ENCODE measurements at regions not wholly inside any gene's neighbourhood (a gene's known extent, or its start where the extent isn't known, plus 50 kb on each side); places are given as distances from the start of the nearest gene placed in this dataset.

DNA sequence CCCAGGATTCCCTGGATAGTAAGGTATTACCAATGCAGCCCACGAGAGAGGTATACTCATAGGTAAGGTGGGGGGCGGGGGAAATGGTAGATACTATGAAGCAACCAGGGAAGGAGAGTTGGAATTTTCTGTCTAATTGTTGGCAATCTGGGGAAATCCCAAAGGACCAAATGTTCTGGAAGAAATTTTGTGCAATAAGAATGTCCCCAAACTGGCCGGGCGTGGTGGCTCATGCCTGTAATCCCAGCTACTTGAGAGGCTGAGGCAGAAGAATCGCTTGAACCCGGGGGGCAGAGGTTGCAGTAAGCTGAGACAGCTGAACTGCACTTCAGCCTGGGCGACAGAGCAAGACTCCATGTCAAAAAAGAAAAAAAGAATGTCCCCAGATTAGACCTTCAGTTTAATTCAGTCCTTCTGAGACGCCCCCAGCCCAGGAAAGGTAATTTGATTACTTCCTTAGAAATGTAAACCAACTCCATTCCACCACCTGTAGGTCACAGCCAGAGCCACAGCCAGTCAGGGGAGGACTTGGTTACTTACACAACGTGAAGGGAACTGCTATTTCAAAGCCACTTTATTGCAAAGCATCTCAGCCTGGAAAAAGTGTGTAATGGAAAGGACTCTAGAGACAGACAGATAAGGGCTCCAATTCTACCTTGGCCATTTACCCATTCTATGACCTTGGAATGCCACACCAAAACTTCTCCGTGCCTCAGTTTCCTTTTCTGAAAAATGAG lies 50.0 kb upstream of the KLF4 start:
- H3K4me1 ChIP-seq = no peaks in the 10 kb centered on the region
- H3K27me3 ChIP-seq = no peaks in the 10 kb centered on the region
- DNase-seq = no peak
- WGBS, 2 donors = 72 to 74% methylated on average over 10 of the region's 10 CpGs
- H3K27ac ChIP-seq = no peak overlapping the region
- H3K4me3 ChIP-seq = no peak overlapping the region
- no peaks in the 10 kb centered on the region for H3K9me3 ChIP-seq
- no peaks in the 10 kb centered on the region for H3K36me3 ChIP-seq
- TF ChIP-seq, protein P1, sequence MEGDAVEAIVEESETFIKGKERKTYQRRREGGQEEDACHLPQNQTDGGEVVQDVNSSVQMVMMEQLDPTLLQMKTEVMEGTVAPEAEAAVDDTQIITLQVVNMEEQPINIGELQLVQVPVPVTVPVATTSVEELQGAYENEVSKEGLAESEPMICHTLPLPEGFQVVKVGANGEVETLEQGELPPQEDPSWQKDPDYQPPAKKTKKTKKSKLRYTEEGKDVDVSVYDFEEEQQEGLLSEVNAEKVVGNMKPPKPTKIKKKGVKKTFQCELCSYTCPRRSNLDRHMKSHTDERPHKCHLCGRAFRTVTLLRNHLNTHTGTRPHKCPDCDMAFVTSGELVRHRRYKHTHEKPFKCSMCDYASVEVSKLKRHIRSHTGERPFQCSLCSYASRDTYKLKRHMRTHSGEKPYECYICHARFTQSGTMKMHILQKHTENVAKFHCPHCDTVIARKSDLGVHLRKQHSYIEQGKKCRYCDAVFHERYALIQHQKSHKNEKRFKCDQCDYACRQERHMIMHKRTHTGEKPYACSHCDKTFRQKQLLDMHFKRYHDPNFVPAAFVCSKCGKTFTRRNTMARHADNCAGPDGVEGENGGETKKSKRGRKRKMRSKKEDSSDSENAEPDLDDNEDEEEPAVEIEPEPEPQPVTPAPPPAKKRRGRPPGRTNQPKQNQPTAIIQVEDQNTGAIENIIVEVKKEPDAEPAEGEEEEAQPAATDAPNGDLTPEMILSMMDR (IDR thresholded peaks at IDR 0.05) = no peak
- intact Hi-C loops (cut with DNase I) = no loop called here
- peak in 5 of 8 donors; percentile 39 to 73 (median 56) for ATAC-seq

Data from heart right ventricle (tissue), 16 donors.